HL-60 (cell line): ENCODE measurements at regions not wholly inside any gene's neighbourhood (a gene's known extent, or its start where the extent isn't known, plus 50 kb on each side); places are given as distances from the start of the nearest gene placed in this dataset.

ENCODE experiments used
- GABPA ChIP-seq: IDR thresholded peaks from 2 replicates; pipeline ENCODE4 v1.6.1; 2012; ENCODE audit warnings: low read depth
- POLR2AphosphoS5 ChIP-seq: IDR thresholded peaks from 2 replicates; pipeline ENCODE4 v1.6.1; 2012; ENCODE audit warnings: low read depth
- REST ChIP-seq: IDR thresholded peaks from 2 replicates; pipeline ENCODE4 v1.6.1; 2012; ENCODE audit warnings: low read depth; ENCODE audit not compliant: insufficient replicate concordance
- SPI1 ChIP-seq: IDR thresholded peaks from 2 replicates; pipeline ENCODE4 v1.6.1; 2012; ENCODE audit warnings: low read depth, mild to moderate bottlenecking, borderline replicate concordance
- TF ChIP-seq, protein P1 (sequence below): IDR thresholded peaks from one replicate; pipeline ENCODE4 v1.5.1; 2011; ENCODE audit warnings: low read length, control low read depth, inconsistent platforms; ENCODE audit not compliant: insufficient read depth

GRCh38 chr18:22284581-22285360 is 115.4 kb downstream of the GATA6 start:
- TF ChIP-seq POLR2AphosphoS5 (no peak), REST (no peak), GABPA (no peak), SPI1 (no peak)
- TF ChIP-seq, protein P1, sequence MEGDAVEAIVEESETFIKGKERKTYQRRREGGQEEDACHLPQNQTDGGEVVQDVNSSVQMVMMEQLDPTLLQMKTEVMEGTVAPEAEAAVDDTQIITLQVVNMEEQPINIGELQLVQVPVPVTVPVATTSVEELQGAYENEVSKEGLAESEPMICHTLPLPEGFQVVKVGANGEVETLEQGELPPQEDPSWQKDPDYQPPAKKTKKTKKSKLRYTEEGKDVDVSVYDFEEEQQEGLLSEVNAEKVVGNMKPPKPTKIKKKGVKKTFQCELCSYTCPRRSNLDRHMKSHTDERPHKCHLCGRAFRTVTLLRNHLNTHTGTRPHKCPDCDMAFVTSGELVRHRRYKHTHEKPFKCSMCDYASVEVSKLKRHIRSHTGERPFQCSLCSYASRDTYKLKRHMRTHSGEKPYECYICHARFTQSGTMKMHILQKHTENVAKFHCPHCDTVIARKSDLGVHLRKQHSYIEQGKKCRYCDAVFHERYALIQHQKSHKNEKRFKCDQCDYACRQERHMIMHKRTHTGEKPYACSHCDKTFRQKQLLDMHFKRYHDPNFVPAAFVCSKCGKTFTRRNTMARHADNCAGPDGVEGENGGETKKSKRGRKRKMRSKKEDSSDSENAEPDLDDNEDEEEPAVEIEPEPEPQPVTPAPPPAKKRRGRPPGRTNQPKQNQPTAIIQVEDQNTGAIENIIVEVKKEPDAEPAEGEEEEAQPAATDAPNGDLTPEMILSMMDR: no peak
